NCI-H2227 (cell line): ENCODE measurements at regions not wholly inside any gene's neighbourhood (a gene's known extent, or its start where the extent isn't known, plus 50 kb on each side); places are given as distances from the start of the nearest gene placed in this dataset.

Source experiments
- DNase-seq: peaks from one replicate; lab custom pipeline; 2025; ENCODE audit not compliant: unreplicated experiment; lab: John Stamatoyannopoulos, UW

DNA sequence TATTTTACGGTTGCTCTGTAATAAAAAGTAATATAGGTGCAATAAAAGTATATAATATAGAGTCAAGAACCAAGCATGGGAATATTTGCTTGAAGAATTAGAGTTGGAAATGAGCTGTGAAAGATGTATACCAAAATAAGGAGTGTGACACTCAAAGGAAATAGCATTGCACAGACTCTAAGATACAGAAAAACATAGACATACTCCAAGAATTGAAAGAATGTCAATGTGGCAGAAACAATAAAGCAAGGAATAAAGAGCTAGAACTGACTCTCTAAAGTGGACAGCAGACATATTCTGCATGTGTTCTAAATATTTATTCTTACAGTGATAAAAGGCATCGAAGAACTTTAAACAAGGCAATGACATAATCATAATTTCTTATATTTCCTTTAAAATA is 561.1 kb upstream of the SETBP1 start:
- no peak for DNase-seq

DNA sequence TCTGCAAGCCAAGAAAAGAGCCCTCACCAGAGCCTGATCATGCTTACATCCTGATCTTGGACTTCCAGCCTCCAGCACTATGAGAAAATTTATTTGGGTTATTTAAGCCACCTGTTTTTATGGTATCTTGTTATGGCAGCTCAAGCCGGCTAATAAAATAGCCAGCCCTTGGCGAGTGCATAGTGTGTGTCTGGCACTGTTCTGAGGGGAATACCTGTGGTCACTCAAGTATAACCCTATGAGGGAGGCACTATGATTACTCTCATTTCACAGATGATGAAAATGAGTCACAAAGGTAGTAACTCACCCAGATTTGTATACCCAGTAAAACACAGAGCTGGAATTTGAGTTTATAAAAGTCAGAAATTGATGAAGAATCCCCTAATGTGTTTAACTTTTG is 556.9 kb upstream of the SETBP1 start:
- DNase-seq, result no peak

DNA sequence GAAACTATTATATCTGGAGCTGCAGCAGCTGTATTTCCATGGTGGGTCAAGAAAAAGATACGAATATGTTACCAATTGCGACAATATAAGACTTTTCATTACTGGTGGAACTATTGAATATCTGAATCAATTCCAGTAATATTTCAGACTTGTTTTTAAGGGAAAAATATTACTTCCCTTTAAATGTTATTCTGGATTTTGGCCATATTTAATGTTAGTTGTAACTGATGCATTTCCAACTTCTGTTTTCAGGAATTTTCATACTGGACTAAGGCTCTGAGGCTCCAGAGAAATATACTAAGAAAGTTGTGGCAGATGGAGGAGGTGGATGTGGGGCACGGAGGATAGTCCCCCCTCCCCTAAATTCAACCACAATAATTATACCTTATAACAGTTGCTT is 555.2 kb upstream of the SETBP1 start:
- DNase-seq, result no peak

DNA sequence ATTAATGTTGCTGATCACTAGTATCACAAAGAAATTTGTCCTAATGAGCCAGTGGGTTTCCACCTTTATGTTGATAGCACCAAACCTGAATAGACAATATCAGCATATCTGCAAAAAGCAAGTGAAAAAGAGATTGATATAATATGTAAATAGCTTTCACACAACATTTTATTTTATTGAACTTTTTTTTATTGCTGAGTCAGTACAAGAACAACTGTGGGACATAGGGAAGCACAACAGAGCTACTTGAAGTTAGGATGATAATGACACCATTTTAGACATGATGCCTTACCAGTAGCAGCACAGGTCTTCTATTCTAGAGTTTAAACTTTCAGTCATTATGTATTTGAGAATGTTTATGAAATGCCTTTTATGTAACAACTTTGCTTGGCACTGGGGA is 554.1 kb upstream of the SETBP1 start:
- no peak for DNase-seq

DNA sequence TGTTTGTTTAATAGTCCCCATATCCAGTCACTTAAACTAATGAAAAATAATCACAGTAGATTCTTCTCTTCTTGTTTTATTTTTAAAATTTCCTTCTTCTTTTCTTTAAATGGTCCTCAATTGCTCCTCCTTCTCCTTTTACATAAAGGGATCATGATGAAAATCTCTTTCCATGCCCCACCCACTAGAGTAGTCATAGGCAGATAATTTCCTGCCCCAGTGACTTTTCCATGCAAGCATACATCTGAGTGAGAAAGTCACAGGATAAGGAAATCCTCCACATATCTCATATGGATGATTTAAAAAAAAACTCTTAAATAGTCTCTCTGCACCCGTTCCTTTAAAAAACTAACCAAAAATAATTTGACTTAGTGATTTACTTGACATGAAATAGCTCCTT is 552.3 kb upstream of the SETBP1 start:
- DNase-seq, result no peak

DNA sequence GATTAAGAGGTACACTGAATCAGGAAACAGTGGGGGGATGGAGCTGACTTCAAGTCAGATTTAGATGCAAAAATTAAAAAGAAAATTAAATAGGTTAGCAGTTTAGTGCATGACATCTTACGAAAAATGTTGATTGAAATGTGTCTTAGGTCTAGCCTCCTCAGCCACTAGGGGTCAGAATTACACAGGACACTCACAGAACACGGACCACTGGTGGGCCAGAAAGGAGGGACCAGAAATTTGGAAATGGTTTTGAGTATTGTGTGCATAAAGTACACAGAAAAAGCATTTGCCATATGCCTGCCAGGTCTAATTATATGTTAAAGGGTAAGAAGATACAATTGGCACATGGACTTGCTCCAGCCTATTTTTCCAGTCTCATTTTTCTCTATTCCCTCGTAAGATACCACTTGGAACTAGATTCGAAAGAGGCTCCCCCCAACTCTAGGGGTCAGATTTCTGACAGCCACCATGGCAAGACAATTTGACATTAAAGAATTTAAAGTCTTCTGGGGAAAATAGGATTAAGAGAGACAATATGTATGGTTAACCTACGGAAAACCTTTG is 550.2 kb upstream of the SETBP1 start:
- peak; percentile 79 for DNase-seq

DNA sequence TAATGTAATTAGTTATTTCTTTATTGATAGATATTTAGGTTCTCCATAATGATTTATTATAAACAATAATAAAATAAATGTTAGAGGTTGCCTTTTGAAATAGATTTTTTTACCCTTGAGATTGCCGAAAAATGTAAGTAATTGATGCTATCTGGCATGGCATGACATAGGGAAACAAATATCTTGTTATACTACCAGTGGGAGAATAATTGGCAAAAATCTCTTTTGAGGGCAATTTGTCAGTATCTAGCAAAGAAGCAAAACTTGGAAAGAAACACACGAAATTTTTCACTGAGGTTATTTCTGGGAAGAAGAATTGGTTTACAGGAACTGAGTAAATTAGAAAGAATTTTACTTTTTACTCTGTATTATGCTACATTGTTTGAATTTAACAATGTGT is 547.2 kb upstream of the SETBP1 start:
- no peak for DNase-seq

DNA sequence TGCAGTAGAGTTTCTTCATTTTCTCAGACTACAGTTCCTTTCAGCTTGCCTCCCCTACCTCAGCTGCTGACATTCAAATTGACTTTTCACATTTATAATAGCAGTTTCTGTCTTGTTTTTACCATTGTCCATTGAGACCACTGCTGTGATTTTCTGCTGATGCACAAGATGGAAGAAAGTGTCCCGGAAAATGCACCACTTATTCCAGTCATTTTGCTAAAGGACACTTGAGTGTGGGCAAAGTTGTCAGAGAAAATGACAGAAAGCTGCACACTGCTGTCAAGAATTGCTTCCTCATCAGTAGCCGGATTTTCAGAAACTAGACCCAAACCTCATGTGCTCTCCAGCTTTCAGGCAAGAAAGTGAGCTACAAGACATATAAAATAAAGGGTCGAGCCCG is 546.2 kb upstream of the SETBP1 start:
- DNase-seq, result peak; percentile 31

DNA sequence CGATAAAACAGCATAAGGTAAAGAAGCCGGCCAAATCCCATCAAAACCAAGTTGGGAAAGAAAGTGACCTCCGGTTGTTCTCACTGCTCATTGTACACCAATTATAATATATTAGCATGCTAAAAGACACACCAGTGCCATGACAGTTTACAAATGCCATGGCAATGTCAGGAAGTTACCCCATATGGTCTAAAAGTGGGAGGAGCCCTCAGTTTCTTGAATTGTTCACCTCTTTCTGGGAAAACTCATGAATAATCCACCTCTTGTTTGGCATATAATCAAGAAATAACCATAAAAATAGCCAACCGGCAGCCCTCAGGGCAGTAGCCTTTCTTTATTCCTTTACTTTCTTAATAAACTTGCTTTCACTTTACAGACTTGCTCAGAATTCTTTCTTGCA is 544.9 kb upstream of the SETBP1 start:
- no peak for DNase-seq

DNA sequence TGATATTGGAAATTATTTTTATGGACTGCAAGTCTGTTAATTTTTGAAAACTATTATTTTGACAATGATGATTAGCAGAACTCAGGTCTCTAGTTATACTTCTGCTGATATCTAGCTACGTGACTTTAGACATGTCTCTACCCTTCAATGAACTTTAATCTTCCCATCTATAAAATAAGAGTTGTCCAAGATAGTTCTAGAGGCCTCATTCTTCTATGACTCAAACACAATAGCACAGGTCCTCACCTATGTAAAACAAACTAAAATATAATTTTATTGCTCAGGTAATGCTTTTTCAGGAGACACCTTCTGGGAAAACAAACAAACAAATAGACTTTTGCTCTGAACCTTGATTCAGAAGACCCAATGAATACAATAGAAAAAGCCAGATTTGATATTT is 544.4 kb upstream of the SETBP1 start:
- no peak for DNase-seq

DNA sequence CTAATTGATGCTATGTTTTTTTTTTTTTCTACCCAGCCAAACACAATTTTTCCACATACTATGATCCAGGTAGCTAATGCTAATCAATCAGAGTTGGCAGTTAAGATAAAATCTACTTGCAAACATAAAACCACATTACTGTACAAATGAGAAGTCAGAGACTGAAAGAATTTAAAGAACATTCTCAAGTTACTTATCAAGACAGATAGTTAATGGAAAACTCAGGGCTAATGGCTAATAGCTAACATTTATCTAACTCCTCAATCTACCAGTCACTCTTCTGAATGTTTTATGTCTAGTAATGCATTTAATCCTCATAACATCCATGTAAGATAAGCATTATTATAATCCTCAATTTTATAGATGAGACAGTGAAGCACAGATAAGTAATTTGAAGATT is 537.6 kb upstream of the SETBP1 start:
- no peak for DNase-seq

DNA sequence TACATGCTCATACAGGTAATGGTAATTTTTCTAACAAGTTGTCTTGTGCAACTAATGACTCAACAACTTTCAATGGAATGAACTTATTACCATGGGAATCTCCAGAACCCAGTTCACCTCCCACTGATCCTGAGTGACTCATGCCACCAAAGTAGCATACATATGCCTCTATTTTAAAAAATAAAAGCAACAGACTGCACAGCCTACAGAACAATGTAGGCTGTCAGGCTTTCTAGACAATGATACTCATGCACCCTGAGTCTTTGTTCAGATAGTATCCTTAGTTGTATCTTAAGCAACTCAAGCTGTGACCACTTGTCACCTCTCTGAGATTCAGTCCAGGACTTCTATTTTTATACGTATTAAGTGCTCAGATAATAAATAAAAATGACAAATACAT is 531.0 kb upstream of the SETBP1 start:
- DNase-seq, result no peak

DNA sequence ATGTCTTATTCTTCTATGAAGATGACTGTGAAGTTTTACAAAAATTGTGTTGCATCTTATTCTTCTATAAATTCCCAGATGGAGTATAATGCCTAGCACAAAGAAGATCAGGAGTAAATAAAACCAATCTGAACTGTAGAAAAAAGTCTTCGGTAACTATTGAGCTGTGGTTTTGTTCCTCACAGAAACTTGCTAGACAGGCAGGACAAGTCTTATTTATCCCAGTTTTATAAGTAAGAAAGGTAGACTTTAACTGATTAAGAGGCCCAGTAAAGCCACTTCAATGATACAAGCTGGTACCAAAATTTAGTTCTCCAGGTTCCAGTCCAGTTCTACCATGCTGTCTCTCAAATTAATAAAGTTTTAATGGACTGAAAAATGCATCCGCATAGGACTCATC is 526.7 kb upstream of the SETBP1 start:
- no peak for DNase-seq

DNA sequence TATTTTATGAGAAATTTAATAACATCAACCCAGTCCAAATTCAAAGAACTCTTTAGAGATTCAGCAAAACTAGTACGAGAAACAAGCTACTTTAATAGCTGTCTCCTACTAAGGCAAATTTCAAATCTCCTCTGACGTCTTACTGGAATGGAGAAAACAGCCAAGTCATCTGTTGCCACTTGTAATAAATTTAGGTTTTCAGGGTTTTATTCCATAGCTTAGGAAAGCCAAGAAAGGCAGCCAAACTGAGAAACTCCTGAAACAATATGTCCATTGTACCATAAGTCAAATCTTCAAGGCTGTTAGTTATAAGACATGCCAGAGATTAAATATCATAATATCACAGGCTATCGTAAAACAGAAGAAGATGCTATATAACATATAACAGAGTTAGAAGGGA is 524.6 kb upstream of the SETBP1 start:
- DNase-seq, result no peak

DNA sequence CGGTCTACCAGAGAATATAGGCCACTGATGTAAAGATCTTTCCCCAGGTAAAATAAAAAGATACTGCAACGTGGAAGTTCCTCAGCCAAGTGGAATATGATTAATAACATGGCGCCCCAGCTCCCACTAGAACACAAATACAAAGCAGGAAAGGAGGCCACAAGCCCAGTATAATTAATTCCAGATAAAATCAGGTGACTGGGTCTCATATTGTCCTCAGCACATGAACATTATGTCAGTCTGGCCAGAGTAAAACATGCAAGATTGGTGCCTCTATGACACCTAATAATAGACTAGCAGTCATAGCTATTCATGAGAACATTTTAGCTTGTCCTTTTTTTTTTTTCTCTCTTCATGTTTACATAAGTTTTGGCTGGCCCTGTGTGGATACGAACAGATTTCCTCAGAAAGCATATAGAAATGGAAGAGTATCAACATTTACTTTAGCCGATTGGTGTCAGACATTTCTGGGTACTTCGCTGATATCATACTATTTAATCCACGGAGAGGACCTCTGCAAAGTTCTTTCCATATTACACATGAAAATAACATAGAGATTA is 523.8 kb upstream of the SETBP1 start:
- DNase-seq, result no peak

DNA sequence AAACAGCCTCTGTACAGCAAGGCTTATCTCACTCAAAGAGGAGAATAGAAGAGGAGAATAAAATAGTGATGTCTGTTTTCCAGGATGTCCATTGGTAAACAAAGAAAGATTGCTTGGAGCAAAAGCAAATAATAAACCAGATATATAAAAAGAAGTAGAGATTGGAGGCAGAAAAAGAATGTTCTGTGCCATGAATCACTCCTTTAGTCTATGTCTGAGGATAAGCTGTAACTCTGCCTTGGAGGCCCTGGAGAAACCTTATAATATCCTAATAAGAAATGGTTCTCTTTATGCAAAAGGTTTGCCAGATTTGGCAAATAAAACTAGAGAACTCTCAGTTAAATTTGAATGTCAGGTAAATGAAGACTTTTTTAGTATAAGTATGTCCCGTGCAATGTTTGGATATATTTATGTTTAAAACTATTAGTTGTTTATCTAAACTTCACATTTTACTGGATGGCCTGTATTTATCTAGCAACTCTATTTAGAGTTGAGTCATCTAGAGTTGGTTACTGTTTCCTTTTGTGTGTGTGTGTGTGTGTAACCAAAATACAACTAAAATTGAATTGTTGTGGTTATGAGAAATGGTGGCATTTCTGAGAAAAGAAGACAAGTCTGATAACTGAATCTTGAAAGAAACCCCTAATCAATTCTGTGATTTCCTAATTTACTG is 510.3 kb upstream of the SETBP1 start:
- DNase-seq, result no peak

DNA sequence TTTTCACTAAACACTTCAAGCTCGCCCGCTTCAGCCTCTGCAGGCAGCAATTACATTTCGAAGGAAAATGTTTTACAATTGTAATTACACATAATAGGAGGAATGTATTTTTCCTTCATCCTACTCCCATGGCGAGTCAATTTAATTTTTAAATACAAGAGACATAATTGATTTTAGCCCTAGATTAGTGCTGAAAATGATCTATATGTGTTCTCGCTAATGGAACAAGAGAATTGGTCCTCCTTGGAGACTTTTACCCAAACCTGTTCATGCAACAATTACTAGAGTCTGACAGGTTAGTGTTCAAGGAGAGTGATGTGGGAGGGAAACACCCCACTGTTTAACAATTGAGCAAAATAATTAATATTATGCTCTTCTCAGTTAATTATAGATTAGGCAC is 509.4 kb upstream of the SETBP1 start:
- peak; percentile 43 for DNase-seq

DNA sequence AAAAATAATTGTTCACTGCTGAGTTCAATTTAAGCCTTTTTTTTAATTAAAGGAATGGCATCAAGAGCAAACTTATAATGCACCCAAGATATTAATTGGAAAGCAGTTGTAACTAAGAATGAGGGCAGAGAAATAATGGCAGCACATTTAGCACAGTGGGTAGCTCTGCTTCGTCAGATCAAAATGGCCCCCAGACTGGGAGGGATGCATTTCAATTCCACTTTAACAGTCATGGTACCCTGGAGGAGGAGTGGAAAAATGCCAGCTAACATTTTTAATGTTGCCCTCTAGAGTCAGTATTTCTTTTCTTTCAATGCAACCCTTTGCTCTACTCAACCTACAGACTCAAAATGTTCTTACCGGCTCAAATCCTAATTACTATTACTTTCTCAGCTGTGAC is 504.8 kb upstream of the SETBP1 start:
- no peak for DNase-seq

DNA sequence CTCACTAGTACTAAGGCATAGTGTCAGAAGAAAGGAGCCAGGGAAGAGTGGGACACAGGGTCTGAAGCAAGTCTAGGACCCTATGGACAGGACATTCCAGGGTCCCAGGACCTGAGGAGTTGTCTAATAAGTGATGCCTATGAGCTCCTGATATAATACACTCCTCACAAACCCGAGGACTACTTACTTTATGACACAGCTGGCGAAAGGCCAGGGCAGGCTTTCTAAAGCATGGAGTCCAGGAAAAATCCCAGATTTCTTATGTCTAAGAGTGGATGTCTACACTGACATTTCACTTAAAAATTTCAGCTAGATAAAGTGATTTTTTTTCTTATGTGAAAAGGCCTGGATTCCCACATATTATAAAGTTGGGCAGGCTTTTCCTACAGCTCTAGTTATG is 502.2 kb upstream of the SETBP1 start:
- DNase-seq, result no peak

DNA sequence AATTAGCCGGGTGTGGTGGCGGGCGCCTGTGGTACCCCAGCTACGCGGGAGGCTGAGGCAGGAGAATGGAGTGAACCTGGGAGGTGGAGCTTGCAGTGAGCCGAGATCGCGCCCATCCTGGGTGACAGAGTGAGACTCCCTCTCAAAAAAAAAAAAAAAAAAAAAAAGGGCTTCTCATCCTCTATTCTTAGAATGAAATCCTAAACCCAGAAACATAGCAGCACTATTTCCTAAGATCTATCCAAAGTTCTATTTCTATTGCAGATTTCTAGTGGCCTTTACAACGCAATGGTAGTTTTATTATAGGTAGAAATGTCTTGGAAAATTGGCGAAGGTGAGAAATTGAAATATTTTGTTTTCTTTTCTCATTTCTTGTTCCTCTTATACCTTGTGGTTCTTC is 501.0 kb upstream of the SETBP1 start:
- no peak for DNase-seq

DNA sequence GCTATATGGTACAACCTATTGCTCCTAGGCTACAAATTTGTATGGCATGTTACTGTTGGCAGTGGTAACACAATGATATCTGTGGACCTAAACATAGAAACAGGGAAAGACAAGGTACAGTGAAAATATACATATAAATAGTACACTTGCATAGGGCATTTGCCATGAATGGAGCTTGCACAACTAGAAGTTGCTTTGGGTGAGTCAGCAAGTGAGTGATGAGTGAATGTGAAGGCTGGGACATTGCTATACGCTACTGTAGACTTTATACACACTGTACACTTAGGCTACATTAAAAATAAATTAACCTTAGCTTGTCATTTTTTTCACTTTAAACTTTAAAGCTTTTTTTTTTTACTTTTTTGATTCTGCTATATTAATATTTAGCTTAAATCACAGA is 500.0 kb upstream of the SETBP1 start:
- no peak for DNase-seq

DNA sequence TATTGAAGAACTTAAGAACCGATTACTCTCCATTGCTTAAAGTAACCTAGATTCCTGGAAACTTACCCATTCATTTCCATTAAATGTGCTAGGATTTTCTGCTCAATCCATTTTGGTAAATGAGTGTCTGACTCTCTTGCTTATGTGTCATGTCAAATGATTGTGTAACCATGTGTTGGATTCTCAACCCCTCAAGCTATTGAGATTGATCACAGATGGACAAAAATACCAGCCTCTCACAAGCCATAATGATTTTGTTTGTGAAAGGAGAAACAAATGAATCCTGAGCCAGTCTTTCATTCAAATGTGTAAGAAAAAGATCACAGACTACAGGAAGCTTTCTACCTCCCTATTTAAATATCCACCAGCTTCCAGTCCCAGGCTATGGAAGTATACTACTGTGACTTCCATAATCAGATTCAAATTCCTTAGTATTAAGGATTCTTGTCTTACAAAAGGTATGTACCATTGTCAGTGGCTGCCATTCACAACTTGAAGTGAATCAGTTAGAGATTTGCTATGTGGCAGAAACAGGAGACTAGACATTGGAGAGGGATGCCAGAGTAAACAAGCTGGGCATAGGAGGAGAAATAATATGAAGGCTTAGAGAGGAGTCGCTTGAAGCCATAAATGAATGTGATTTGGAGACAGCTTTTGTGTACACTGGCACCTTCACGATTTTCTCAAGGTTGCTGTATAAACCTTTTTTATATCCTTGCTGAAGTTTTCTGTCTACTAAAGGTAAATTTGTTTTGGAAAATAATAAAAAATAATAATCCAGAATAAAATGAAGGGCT is 498.5 kb upstream of the SETBP1 start:
- DNase-seq, result no peak
